Motor neuron (in vitro differentiated cells): ENCODE measurements at regions not wholly inside any gene's neighbourhood (a gene's known extent, or its start where the extent isn't known, plus 50 kb on each side); places are given as distances from the start of the nearest gene placed in this dataset.
"Not testable (repeated sequence)": the region's sequence is repeated elsewhere in the genome, so short reads cannot be mapped to it uniquely, and the experiment has no call there.

Experiments used
- ATAC-seq, 8 experiments: fragments of 200-7000 bp; cut with Tn5 transposase; replicated peaks in 6 of 8; 2 replicates each; pipeline ENCODE4 v1.8.0; 2021; ENCODE audit warnings: mild to moderate bottlenecking in 8 of 8, moderate library complexity in 8 of 8
- H3K27ac ChIP-seq, 2 donors: fragments of 250-450 bp; sonication (Bioruptor Pico); 2 replicates each; pipeline ENCODE4 v1.9.0; 2021; ENCODE audit warnings: antibody characterized with exemption in 2 of 2, mild to moderate bottlenecking in 2 of 2, moderate library complexity in 1 of 2
- H3K4me1 ChIP-seq, 2 donors: fragments of 250-450 bp; sonication (Bioruptor Pico); replicated peaks in 1 of 2; 2 replicates each; pipeline ENCODE4 v1.6.1; 2021; ENCODE audit warnings: antibody characterized with exemption in 2 of 2, mild to moderate bottlenecking in 2 of 2, moderate library complexity in 1 of 2
- H3K4me3 ChIP-seq, 5 donors: fragments of 250-450 bp; sonication (Bioruptor Pico); 2 replicates each; pipeline ENCODE4 v1.9.0; 2021; ENCODE audit warnings: antibody characterized with exemption in 5 of 5, mild to moderate bottlenecking in 5 of 5, moderate library complexity in 4 of 5
- WGBS, 10 experiments: fragments of 450-650 bp; shearing (Covaris generic); methylation state at CpG; one replicate each; pipeline ENCODE4 v1.0.0; 2022; 5-methylcytosine and 5-hydroxymethylcytosine counted together
- in situ Hi-C, 9 experiments: fragments of 400-800 bp; cut with MboI; loops; one replicate each; pipeline ENCODE4 v1.15.0; 2021; ENCODE audit warnings: low sequenced_read_pairs in 9 of 9, low pct_unique_long_range_greater_than_20kb in 2 of 9; ENCODE audit not compliant: unreplicated experiment in 9 of 9

DNA sequence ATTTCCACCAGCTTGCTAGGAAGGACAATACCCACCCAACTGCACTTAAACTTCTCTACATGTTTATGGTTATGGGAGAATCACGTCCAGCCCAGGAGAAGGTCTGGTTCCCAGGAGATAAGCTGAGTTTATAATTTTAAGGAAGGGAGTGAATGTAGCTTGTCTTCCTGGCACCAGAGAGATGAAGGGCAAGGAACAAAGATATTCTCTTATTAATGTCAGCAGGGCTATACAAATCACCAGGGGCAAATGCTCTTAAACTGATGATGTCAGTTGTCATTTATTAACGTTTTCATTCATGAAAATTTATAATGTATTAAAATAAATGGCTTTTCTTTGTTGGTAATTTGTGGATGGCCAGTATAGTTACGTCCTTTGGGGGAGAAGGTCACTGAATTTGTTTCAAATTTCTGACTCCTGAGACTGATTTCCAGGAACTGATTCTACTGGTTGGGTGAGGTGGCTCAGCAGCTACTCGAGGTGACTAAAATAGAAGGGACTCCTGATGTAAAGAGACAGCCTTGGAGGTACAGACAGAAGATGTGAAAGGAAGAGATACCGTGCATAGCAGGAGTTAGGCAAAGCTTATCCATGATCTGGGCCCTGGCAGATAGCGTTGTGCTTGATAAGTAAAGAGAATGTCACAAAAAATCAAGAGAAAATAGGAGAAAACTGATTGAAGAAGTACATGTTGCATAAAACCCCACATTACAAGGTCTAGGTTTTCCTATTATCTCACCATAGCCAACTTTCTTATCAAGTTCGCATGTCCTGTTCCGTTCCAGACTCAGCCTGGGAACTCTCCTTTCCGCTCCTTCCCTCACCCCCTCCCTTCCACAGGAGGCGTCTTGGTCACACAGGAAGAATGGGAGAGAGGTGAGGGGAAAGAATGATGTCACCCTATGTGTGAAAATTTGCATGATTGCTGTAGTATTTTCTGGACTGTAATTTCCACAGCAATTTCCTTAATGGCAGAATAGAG is 367.1 kb upstream of the FAR2 start:
- Histone ChIP-seq H3K4me3 (no peak overlapping the region), H3K4me1 (peaks cover 0 to under 1% of the 10 kb centered on the region in 2 donors), H3K27ac (no peak overlapping the region)
- WGBS, 10 experiments, result 47 to 93% (median 75%) methylated on average over 2 to 10 of the region's 10 CpGs; no CpG with 5 or more reads in 1 of the 10 experiments
- ATAC-seq, result peak in 3 of 8 experiments; percentile 55 to 68 (median 57)
- in situ Hi-C loops, result no loop called here

DNA sequence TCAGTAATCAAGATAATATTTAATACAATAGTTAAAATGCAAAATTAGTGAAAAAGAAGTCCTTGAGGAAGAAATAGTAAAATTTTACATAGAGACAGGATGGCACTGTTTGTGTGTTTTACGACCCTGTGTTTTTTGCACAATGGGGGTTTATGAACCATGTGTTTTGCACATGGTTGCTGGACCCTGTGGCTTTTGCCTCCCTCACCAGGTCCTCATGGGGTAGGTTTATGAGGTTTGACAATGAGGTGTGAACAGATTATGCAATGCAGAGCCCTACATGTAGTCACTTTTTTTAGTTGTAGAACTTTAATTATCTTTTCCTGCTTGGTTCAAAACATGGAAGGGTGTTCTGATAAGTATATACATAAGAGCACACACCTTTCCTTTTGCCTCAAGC is 366.3 kb upstream of the FAR2 start:
- no peak for ATAC-seq
- H3K4me1 ChIP-seq, result no peaks in the 10 kb centered on the region
- in situ Hi-C loops, result no loop called here
- WGBS, 10 experiments, result 25 to 100% (median 76%) methylated on average over 1 of the region's 1 CpG; no CpG with 5 or more reads in 4 of the 10 experiments
- H3K4me3 ChIP-seq, result no peak overlapping the region
- no peak overlapping the region for H3K27ac ChIP-seq

DNA sequence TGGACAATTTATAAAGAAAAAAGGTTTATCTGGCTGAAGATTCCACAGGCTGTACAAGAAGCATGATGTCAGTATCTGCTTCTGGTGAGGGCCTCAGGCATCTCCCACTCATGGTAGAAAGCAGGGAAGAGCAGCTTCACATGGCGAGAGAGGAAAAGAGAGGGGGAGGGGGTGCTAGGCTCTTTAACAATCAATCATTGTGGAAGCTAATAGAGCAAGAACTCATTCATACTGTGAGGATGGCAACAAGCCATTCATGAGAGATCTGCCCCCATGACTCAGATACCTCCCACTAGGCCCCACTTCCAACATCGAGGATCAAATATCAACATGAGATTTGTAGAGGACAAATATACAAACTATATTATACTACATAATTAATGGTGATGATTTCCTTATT is 361.9 kb upstream of the FAR2 start:
- in situ Hi-C loops, result no loop called here
- peak in 2 of 8 experiments; percentile 24 to 29 for ATAC-seq
- 39 to 100% (median 63%) methylated on average over 1 to 2 of the region's 2 CpGs; no CpG with 5 or more reads in 3 of the 10 experiments for WGBS, 10 experiments
- H3K27ac ChIP-seq, result no peak overlapping the region
- H3K4me3 ChIP-seq, result no peak overlapping the region
- peaks cover 0 to 3% of the 10 kb centered on the region in 2 donors for H3K4me1 ChIP-seq

DNA sequence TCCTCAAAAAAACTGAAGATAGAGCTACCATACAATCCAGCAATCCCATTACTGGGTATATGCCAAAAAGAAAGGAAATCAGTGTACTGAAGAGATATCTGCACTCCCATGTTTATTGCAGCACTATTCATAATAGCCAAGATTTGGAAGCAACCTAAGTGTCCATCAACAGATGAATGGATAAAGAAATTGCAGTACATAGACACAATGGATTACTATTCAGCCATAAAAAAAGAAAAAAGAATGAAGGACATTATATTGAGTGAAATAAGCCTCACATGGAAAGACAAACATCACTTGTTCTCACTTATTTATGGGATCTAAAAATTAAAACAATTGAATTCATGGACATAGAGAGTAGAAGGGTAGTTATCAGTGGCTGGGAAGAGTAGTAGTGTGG is 360.8 kb upstream of the FAR2 start:
- in situ Hi-C loops, ATAC-seq, H3K27ac ChIP-seq, H3K4me3 ChIP-seq: not testable (repeated sequence)
- peaks cover 2 to 12% of the 10 kb centered on the region in 2 donors for H3K4me1 ChIP-seq

DNA sequence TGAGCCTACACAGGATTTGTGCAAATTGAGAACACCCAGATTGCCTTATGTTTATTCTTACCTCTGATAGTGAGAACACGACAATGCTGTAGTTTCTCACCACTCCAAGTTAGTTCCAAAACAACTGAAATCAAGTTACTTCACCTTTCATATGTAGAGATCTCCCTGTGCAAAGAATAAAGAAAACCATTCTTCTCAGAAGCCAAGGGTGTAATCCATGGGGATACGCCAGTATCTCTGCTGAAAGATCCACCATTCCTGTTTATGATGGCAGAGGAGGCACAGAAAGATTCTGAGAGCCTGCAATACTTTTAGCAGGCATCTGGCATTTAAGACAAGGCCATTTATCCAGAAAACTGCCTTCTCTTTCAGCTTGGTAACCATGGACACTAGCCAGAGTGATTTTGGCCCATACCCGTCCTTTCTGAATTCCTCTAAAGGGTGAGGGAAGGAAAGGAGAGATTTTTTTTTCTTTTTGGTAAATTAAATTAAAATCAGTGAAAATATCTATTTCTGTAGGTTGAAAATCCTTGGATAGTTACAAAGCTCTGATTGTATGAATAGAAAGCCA is 355.4 kb upstream of the FAR2 start:
- no peak overlapping the region for H3K4me3 ChIP-seq
- in situ Hi-C loops, result no loop called here
- H3K27ac ChIP-seq, result peak overlapping the region in 1 of 2 donors; percentile 18
- whole genome bisulfite sequencing, 10 experiments, result 57 to 100% (median 70%) methylated on average over 2 to 3 of the region's 3 CpGs; no CpG with 5 or more reads in 1 of the 10 experiments
- H3K4me1 ChIP-seq, result peaks cover 21 to 24% of the 10 kb centered on the region in 2 donors
- ATAC-seq, result peak in 3 of 8 experiments; percentile 27 to 71 (median 29)

DNA sequence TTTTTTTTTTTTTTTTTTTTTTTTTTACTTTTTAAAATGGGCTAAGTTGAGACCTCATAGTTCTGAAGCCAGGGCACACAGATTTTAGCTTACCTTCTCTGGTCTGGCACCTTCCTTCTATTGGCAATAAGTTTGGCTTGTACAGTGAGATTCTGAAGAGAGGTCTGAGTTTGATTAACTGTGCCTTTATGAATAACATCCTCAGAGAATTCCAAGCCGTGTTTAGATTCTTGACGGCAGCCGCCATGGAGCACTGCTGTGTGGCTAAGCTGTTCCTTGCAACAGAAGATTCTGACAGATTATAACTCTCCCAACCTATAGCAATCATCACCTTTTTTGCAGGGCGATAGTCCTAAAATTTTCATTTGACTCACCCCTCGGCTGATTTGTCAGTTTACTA is 354.9 kb upstream of the FAR2 start:
- no peak overlapping the region for H3K27ac ChIP-seq
- H3K4me3 ChIP-seq, result no peak overlapping the region
- in situ Hi-C loops, result no loop called here
- H3K4me1 ChIP-seq, result peaks cover 21 to 24% of the 10 kb centered on the region in 2 donors
- 31 to 90% (median 56%) methylated on average over 2 to 5 of the region's 5 CpGs; no CpG with 5 or more reads in 4 of the 10 experiments for whole genome bisulfite sequencing, 10 experiments
- ATAC-seq, result peak in 3 of 8 experiments; percentile 15 to 36 (median 31)

DNA sequence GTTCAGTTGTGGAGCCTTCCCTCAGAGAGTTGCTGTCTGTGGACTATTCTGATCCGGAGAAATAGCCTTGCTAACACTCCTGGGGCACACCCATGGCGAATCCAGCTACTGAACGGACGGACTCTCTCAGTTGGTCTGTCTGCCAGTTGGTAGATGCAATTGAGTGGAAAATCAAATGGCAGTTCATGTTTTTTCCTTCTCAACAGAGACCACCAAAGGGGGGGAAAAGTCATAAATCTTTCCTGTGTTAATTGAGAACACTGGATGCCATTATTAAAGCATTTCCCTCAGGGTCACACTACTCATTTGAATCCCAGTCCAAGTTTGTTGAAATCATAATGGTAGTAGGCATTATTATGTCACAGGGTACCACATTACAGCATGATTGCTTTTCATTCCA is 354.3 kb upstream of the FAR2 start:
- H3K4me1 ChIP-seq, result peaks cover 21 to 24% of the 10 kb centered on the region in 2 donors
- no peak overlapping the region for H3K4me3 ChIP-seq
- peak in 6 of 8 experiments; percentile 24 to 53 (median 38) for ATAC-seq
- no peak overlapping the region for H3K27ac ChIP-seq
- in situ Hi-C loops, result no loop called here
- WGBS, 10 experiments, result 17 to 78% (median 35%) methylated on average over 2 to 4 of the region's 4 CpGs; no CpG with 5 or more reads in 4 of the 10 experiments

DNA sequence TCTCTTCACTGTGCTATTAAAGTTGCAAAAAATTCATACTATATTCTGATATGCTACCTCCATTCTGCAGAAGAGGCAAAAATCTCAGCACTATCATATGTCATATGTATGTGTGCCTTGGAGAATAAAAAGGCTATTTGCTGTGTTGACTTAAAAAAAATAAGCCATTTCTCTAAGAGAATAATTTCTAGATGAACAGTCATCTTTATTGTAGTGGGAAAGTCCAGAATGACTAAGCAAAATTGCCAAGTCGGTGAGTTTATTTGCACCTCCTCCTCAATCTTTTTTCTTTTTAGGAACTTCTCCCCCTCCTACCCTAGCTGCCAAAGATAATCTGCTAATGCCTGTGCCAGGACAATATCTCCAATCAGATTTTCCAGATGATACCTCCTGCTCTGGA is 353.8 kb upstream of the FAR2 start:
- in situ Hi-C loops, result no loop called here
- peaks cover 21 to 24% of the 10 kb centered on the region in 2 donors for H3K4me1 ChIP-seq
- H3K27ac ChIP-seq, result no peak overlapping the region
- H3K4me3 ChIP-seq, result no peak overlapping the region
- ATAC-seq, result no peak
- 0 to 100% (median 69%) methylated on average over 1 of the region's 1 CpG; no CpG with 5 or more reads in 2 of the 10 experiments for WGBS, 10 experiments

DNA sequence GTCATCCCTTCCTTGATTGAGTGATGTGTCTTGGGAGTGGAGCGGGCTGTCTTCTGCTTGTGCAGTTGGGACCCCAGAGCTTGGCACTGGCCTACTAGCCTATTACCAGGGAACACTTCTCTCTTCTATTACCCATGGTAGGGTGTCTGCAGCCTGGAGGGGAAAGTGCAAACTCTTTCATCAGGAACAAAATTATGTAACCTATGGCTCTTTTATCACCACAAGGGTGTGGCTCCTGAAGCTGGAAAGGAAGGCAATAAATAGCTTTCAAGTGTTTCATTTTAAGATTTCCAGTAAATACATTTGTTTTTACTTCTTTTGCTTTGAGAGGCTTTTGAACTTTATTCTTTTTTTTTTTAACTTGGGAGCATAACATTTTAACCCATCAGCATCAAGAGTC is 349.7 kb upstream of the FAR2 start:
- WGBS, 10 experiments, result 100% methylated on average over 1 of the region's 1 CpG; no CpG with 5 or more reads in 6 of the 10 experiments
- in situ Hi-C loops, result no loop called here
- H3K27ac ChIP-seq, result no peak overlapping the region
- no peak overlapping the region for H3K4me3 ChIP-seq
- peak in 2 of 8 experiments; percentile 68 for ATAC-seq
- H3K4me1 ChIP-seq, result peaks cover 5 to 9% of the 10 kb centered on the region in 2 donors

DNA sequence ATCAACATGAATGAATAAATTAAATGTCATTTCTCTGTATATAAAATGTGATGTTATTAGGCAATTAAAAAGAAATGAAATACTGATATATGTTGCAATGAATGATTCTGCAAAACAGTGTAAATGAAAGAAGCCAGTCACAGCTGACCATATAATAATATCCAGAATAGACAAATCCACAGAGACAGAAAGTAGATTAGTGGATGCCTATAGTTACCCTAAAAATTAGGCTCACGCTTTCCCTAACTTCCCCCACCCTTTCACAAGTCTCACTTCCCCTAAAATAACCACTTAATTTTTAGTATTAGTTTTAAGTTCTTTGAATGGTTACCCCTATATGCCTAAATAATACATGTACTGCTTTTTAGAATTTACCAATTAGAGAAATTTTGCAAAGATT is 348.9 kb upstream of the FAR2 start:
- in situ Hi-C loops, result no loop called here
- no peak overlapping the region for H3K27ac ChIP-seq
- H3K4me3 ChIP-seq, result no peak overlapping the region
- no peak for ATAC-seq
- 70 to 100% (median 96%) methylated on average over 1 of the region's 1 CpG for WGBS, 10 experiments
- H3K4me1 ChIP-seq, result peaks cover 0 to under 1% of the 10 kb centered on the region in 2 donors

DNA sequence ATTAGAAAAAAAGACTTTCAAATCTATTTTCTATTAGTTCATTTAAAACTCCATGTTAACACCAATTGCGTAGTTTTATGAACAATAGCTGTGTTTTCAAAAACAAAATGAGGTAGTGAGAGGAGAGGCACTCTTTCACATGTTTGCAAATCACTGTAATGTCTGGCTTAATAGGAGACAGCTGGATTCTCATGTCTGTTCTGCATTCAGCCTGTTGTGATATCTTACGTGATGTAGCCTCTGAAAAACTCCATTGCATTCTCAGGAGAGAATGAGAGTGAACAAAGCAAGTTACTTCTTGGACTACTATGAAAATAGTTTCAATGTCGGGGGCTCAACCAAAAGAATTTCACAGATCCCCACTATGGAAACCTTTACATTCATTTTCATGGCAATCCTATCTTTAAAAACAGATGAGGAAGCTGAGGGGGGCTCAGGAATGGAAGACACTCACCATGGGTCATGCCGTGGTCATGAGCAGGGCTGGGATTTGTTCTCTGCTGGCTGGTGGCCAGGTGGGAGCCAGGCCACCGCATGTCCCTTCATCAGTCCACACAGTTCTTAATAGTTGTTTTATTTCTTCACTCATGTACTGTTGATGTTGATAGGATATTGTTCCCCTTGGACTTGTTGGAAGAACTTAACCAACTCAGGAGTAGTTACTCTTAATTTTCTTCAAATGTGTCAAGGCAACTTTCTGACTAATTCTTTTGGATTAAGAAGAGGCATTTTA is 346.2 kb upstream of the FAR2 start:
- in situ Hi-C loops, result no loop called here
- Histone ChIP-seq H3K27ac (no peak overlapping the region), H3K4me3 (no peak overlapping the region), H3K4me1 (no peaks in the 10 kb centered on the region)
- WGBS, 10 experiments, result 10 to 96% (median 87%) methylated on average over 1 to 5 of the region's 5 CpGs; no CpG with 5 or more reads in 2 of the 10 experiments
- ATAC-seq, result peak in 2 of 8 experiments; percentile 51 to 67

DNA sequence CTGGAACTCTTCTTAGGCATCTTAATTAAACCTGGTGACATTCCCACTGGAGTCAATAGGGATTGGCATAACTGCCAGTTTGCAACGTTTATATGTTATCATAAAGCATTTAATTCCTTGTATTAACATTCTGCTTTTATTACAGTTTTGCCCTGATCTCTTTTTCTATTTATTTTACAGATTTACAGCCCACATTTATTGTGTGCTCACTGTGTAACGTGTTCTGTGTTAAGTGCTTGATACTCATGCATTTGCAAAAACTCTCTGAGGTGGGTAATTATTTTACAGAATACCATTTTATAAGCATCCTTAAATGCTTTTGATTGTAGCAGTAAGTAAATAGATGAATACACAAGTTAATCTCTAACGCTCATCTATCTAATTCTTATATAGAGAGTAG is 341.5 kb upstream of the FAR2 start:
- 70 to 100% (median 80%) methylated on average over 1 to 3 of the region's 3 CpGs for WGBS, 10 experiments
- no peak overlapping the region for H3K4me3 ChIP-seq
- peaks cover 0 to 13% of the 10 kb centered on the region in 2 donors for H3K4me1 ChIP-seq
- no peak for ATAC-seq
- no peak overlapping the region for H3K27ac ChIP-seq
- in situ Hi-C loops, result no loop called here

DNA sequence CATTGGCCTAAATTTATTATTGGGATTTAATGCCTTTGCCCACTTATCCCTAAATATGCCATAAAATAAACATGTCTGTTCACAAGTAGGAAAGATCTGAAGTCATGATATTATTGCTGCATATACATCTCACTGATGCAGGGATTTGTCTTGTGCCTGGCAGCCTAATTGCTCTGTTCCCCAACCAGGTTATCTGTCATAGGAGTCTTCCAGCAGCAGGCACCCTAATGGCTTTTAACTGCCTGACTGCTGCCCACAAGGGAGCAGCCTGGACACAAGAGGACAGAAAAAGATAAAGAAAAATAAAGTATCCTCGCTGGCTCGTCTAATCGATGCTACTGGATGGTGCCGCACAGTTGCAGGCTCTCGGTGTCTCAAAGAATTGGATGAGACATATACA is 337.6 kb upstream of the FAR2 start:
- ATAC-seq, result peak in 5 of 8 experiments; percentile 42 to 97 (median 73)
- no peak overlapping the region for H3K27ac ChIP-seq
- no peak overlapping the region for H3K4me3 ChIP-seq
- peaks cover 0 to 13% of the 10 kb centered on the region in 2 donors for H3K4me1 ChIP-seq
- in situ Hi-C loops, result no loop called here
- WGBS, 10 experiments, result 46 to 100% (median 72%) methylated on average over 1 to 5 of the region's 5 CpGs; no CpG with 5 or more reads in 2 of the 10 experiments
